ENCODE measurements at regions not wholly inside any gene's neighbourhood (a gene's known extent, or its start where the extent isn't known, plus 50 kb on each side); places are given as distances from the start of the nearest gene placed in this dataset.
"Not testable (repeated sequence)": the region's sequence is repeated elsewhere in the genome, so short reads cannot be mapped to it uniquely, and the experiment has no call there.

GRCh38 chr2:176578292-176578691 lies 309.1 kb downstream of the MTX2 start:
- H3K4me1 ChIP-seq (ENCODE audit: control insufficient read depth, insufficient read depth, low read length); H3K4me3 ChIP-seq (ENCODE audit: low read length); DNase-seq; H3K9me3 ChIP-seq (ENCODE audit: control insufficient read depth, low read length); intact Hi-C loops (cut with DNase I); H3K27me3 ChIP-seq (ENCODE audit: control insufficient read depth, insufficient read depth); H3K27ac ChIP-seq (ENCODE audit: low read length); ATAC-seq: not testable (repeated sequence)
- 94% methylated on average over 4 of the region's 4 CpGs for WGBS

DNA sequence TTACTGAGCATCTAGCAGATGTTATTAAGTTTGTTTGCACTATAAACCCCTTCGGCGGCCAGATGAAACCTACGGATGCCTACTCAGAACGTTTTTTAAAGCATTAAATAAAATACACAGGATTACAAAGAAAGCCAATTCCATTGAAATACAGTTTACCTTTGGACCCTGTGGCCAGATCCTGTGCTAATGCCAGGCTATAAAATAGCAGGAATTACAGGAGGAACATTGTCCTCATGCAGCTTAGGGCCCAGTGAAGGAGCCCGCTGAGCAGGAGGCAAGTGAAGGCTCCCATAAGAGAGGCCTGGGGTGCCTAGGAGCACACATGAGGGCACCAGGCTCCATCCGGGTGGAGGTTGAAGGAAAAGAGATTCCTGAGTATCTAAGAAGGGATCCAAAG lies 310.4 kb downstream of the MTX2 start:
- Histone ChIP-seq H3K4me3 (ENCODE audit: low read length) (no peak overlapping the region), H3K27ac (ENCODE audit: low read length) (no peak overlapping the region), H3K27me3 (ENCODE audit: control insufficient read depth, insufficient read depth) (peaks cover 2% of the 10 kb centered on the region), H3K9me3 (ENCODE audit: control insufficient read depth, low read length) (no peaks in the 10 kb centered on the region), H3K4me1 (ENCODE audit: control insufficient read depth, insufficient read depth, low read length) (no peaks in the 10 kb centered on the region)
- intact Hi-C loops (cut with DNase I), result no loop called here
- WGBS, result 90% methylated on average over 6 of the region's 6 CpGs
- no peak for ATAC-seq
- DNase-seq, result no peak

DNA sequence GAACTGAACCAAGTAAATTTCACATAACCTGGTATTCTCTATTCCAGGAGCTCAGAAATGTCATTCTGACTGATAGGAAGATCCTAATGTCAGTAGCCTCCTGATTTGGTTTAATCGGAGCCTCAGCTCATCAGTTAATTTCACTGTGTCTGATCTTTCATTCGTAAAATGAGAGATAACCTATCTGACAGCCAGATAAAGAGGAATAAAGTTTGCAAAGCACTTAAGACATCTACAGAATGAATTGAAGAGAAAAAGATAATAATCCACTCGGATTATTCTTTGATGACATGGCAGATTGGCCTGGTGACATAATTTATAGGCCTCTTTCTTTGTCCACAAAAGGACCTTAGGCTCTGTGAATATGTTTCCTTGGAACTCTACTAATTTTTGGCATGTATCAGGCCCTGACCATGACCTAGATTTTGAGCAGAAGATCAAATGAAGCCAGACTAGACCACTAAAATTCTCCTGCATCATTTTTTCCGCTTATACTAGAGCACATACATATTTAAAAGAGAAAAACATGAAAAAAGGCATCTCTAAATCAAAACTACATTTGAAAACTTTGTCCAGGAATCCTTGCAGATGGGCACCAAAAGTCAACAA lies 312.4 kb downstream of the MTX2 start:
- no peak for DNase-seq
- ATAC-seq, result no peak

GRCh38 chr2:176582176-176582575 lies 312.9 kb downstream of the MTX2 start:
- intact Hi-C loops (cut with DNase I), result no loop called here
- no peak for DNase-seq
- Histone ChIP-seq H3K4me1 (ENCODE audit: control insufficient read depth, insufficient read depth, low read length) (no peaks in the 10 kb centered on the region), H3K27me3 (ENCODE audit: control insufficient read depth, insufficient read depth) (peaks cover 2% of the 10 kb centered on the region), H3K27ac (ENCODE audit: low read length) (no peak overlapping the region), H3K9me3 (ENCODE audit: control insufficient read depth, low read length) (no peaks in the 10 kb centered on the region), H3K4me3 (ENCODE audit: low read length) (no peak overlapping the region)
- no peak for ATAC-seq
- WGBS, result 56% methylated on average over 2 of the region's 2 CpGs

More for the DNA sequence above, 312.4 kb downstream of the MTX2 start:
- H3K4me3 ChIP-seq (ENCODE audit: low read length), result no peak overlapping the region
- no peaks in the 10 kb centered on the region for H3K4me1 ChIP-seq (ENCODE audit: control insufficient read depth, insufficient read depth, low read length)
- 70% methylated on average over 4 of the region's 4 CpGs for WGBS
- intact Hi-C loops (cut with DNase I), result no loop called here
- H3K9me3 ChIP-seq (ENCODE audit: control insufficient read depth, low read length), result no peaks in the 10 kb centered on the region
- no peak overlapping the region for H3K27ac ChIP-seq (ENCODE audit: low read length)
- H3K27me3 ChIP-seq (ENCODE audit: control insufficient read depth, insufficient read depth), result peaks cover 2% of the 10 kb centered on the region

- H3K9me3 ChIP-seq (ENCODE audit: control insufficient read depth, low read length), result no peaks in the 10 kb centered on the region
- no peaks in the 10 kb centered on the region for H3K4me1 ChIP-seq (ENCODE audit: control insufficient read depth, insufficient read depth, low read length)
- intact Hi-C loops (cut with DNase I), result no loop called here
- 53% methylated on average over 2 of the region's 2 CpGs for WGBS
- DNase-seq, result peak; percentile 29 to 42 (median 42)
- H3K4me3 ChIP-seq (ENCODE audit: low read length), result no peak overlapping the region
- peaks cover 2% of the 10 kb centered on the region for H3K27me3 ChIP-seq (ENCODE audit: control insufficient read depth, insufficient read depth)
- ATAC-seq, result peak; percentile 79 to 89
- H3K27ac ChIP-seq (ENCODE audit: low read length), result no peak overlapping the region
These were observed 313.8 kb downstream of the MTX2 start for GRCh38 chr2:176582990-176583481.

GRCh38 chr2:176583607-176584006 lies 314.4 kb downstream of the MTX2 start:
- Histone ChIP-seq H3K27ac (ENCODE audit: low read length) (no peak overlapping the region), H3K4me3 (ENCODE audit: low read length) (no peak overlapping the region), H3K27me3 (ENCODE audit: control insufficient read depth, insufficient read depth) (peaks cover 2% of the 10 kb centered on the region), H3K4me1 (ENCODE audit: control insufficient read depth, insufficient read depth, low read length) (no peaks in the 10 kb centered on the region), H3K9me3 (ENCODE audit: control insufficient read depth, low read length) (no peaks in the 10 kb centered on the region)
- no peak for DNase-seq
- WGBS, result 42% methylated on average over 6 of the region's 6 CpGs
- intact Hi-C loops (cut with DNase I), result no loop called here
- ATAC-seq, result no peak

DNA sequence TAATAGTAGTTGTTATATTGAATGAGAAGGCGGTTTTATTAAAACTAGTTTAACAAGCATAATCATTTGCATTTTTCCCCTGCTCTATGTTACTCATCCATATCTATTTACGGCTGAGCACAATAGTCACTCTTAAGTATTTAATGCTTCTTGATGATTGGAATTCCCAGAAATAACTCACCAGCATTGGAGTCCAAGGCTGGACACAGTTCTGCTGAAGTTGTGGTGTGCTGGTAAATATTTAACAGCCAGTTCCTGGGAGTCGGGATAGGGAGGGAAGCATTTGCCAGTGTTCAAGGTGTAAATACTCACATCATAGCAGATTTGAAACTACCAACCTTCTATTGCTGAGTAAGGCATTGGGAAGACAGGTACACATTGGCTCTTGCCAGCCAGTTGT lies 315.1 kb downstream of the MTX2 start:
- 82% methylated on average over 3 of the region's 3 CpGs for whole genome bisulfite sequencing
- ATAC-seq (no peak), DNase-seq (no peak)
- intact Hi-C loops (cut with DNase I), result no loop called here
- H3K27ac ChIP-seq (ENCODE audit: low read length), result no peak overlapping the region
- no peak overlapping the region for H3K4me3 ChIP-seq (ENCODE audit: low read length)
- peaks cover 2% of the 10 kb centered on the region for H3K27me3 ChIP-seq (ENCODE audit: control insufficient read depth, insufficient read depth)
- H3K9me3 ChIP-seq (ENCODE audit: control insufficient read depth, low read length), result no peaks in the 10 kb centered on the region
- H3K4me1 ChIP-seq (ENCODE audit: control insufficient read depth, insufficient read depth, low read length), result no peaks in the 10 kb centered on the region

GRCh38 chr2:176585291-176585690 lies 316.0 kb downstream of the MTX2 start:
- no peak overlapping the region for H3K27ac ChIP-seq (ENCODE audit: low read length)
- DNase-seq (no peak), ATAC-seq (no peak)
- H3K4me3 ChIP-seq (ENCODE audit: low read length), result no peak overlapping the region
- H3K4me1 ChIP-seq (ENCODE audit: control insufficient read depth, insufficient read depth, low read length), result no peaks in the 10 kb centered on the region
- peaks cover 2% of the 10 kb centered on the region for H3K27me3 ChIP-seq (ENCODE audit: control insufficient read depth, insufficient read depth)
- intact Hi-C loops (cut with DNase I), result no loop called here
- WGBS, result 87% methylated on average over 1 of the region's 1 CpG
- H3K9me3 ChIP-seq (ENCODE audit: control insufficient read depth, low read length), result no peaks in the 10 kb centered on the region

- Histone ChIP-seq H3K27ac (ENCODE audit: low read length) (no peak overlapping the region), H3K27me3 (ENCODE audit: control insufficient read depth, insufficient read depth) (peaks cover 2% of the 10 kb centered on the region), H3K4me1 (ENCODE audit: control insufficient read depth, insufficient read depth, low read length) (no peaks in the 10 kb centered on the region), H3K4me3 (ENCODE audit: low read length) (no peak overlapping the region), H3K9me3 (ENCODE audit: control insufficient read depth, low read length) (no peaks in the 10 kb centered on the region)
- WGBS, result 63% methylated on average over 2 of the region's 2 CpGs
- DNase-seq (no peak), ATAC-seq (no peak)
- intact Hi-C loops (cut with DNase I), result no loop called here
These were observed 316.5 kb downstream of the MTX2 start for GRCh38 chr2:176585791-176586190.

- H3K27me3 ChIP-seq (ENCODE audit: control insufficient read depth, insufficient read depth), result peaks cover 1% of the 10 kb centered on the region
- no peak overlapping the region for H3K27ac ChIP-seq (ENCODE audit: low read length)
- H3K9me3 ChIP-seq (ENCODE audit: control insufficient read depth, low read length), result no peaks in the 10 kb centered on the region
- H3K4me1 ChIP-seq (ENCODE audit: control insufficient read depth, insufficient read depth, low read length), result no peaks in the 10 kb centered on the region
- no peak overlapping the region for H3K4me3 ChIP-seq (ENCODE audit: low read length)
- no peak for ATAC-seq
- no peak for DNase-seq
- intact Hi-C loops (cut with DNase I), result no loop called here
- 70% methylated on average over 7 of the region's 7 CpGs for WGBS
These were observed 320.0 kb downstream of the MTX2 start for GRCh38 chr2:176589287-176589686.

- no peak for DNase-seq
- no peak overlapping the region for H3K27ac ChIP-seq (ENCODE audit: low read length)
- H3K4me3 ChIP-seq (ENCODE audit: low read length), result no peak overlapping the region
- no peak for ATAC-seq
- H3K9me3 ChIP-seq (ENCODE audit: control insufficient read depth, low read length), result no peaks in the 10 kb centered on the region
- H3K4me1 ChIP-seq (ENCODE audit: control insufficient read depth, insufficient read depth, low read length), result no peaks in the 10 kb centered on the region
- 53% methylated on average over 11 of the region's 11 CpGs for WGBS
- no peaks in the 10 kb centered on the region for H3K27me3 ChIP-seq (ENCODE audit: control insufficient read depth, insufficient read depth)
- intact Hi-C loops (cut with DNase I), result no loop called here
These were observed 320.7 kb downstream of the MTX2 start for GRCh38 chr2:176589825-176590440.
